Uterus (tissue), 3 donors: ENCODE measurements at regions not wholly inside any gene's neighbourhood (a gene's known extent, or its start where the extent isn't known, plus 50 kb on each side); places are given as distances from the start of the nearest gene placed in this dataset.

Experiments
- DNase-seq, 2 donors: peaks; one replicate each; pipeline ENCODE4 v3.0.0-alpha.2; 2019 to 2020
- H3K27ac ChIP-seq, 2 donors: fragments of 200-600 bp; sonication (generic); 1 replicate in 1 of 2; 2 replicates in 1 of 2; pipeline ENCODE4 v1.5.1; 2016 to 2018
- H3K27me3 ChIP-seq, 2 donors: fragments of 200-600 bp; sonication (generic); one replicate each; pipeline ENCODE4 v1.5.1; 2018 to 2019; ENCODE audit warnings: control low read depth in 1 of 2
- H3K36me3 ChIP-seq, 2 donors: fragments of 200-600 bp; sonication (generic); one replicate each; pipeline ENCODE4 v1.5.1; 2019; ENCODE audit warnings: control low read depth in 1 of 2
- H3K4me1 ChIP-seq, 2 donors: fragments of 200-600 bp; sonication (generic); one replicate each; pipeline ENCODE4 v1.5.1; 2018 to 2019; ENCODE audit warnings: control low read depth in 1 of 2
- H3K4me3 ChIP-seq, 2 donors: fragments of 200-600 bp; sonication (generic); 1 replicate in 1 of 2; 2 replicates in 1 of 2; pipeline ENCODE4 v1.5.1; 2018 to 2019; ENCODE audit warnings: mild to moderate bottlenecking in 1 of 2
- H3K9me3 ChIP-seq, 2 donors: fragments of 200-600 bp; sonication (generic); one replicate each; pipeline ENCODE4 v1.5.1; 2019; ENCODE audit warnings: control low read depth in 1 of 2
- CTCF ChIP-seq, 4 experiments: fragments of 200-600 bp in 2 of 4; fragments of 450-650 bp in 2 of 4; sonication (generic) in 2 of 4; IDR thresholded peaks; one replicate each; pipeline ENCODE4 v1.5.1; 2016 to 2019; ENCODE audit warnings: antibody characterized with exemption in 4 of 4, mild to moderate bottlenecking in 2 of 4, moderate library complexity in 1 of 4
- POLR2A ChIP-seq, 2 donors: fragments of 450-650 bp; IDR thresholded peaks; one replicate each; pipeline ENCODE4 v1.6.1; 2016; ENCODE audit warnings: antibody characterized with exemption in 2 of 2, mild to moderate bottlenecking in 1 of 2, moderate library complexity in 1 of 2
- intact Hi-C: fragments of 100-400 bp; cut with DNase I; formaldehyde crosslinking; loops from one replicate; pipeline ENCODE4 v1.15.1; 2023; ENCODE audit warnings: low total_unique reads
- donor health status: DM: yes; HTN: yes; CAD: no.

- no peak overlapping the region for H3K4me3 ChIP-seq
- no peaks in the 10 kb centered on the region for H3K9me3 ChIP-seq
- intact Hi-C loops, result no loop called here
- no peak for DNase-seq
- no peaks in the 10 kb centered on the region for H3K27me3 ChIP-seq
- no peak overlapping the region for H3K27ac ChIP-seq
- TF ChIP-seq CTCF (IDR thresholded peaks at IDR 0.05) (no peak), POLR2A (IDR thresholded peaks at IDR 0.05) (no peak)
- H3K4me1 ChIP-seq, result no peaks in the 10 kb centered on the region
- no peaks in the 10 kb centered on the region for H3K36me3 ChIP-seq
These were observed 506.6 kb downstream of the RNF144B start for GRCh38 chr6:18893540-18894269.

GRCh38 chr6:18897350-18897749 lies 510.2 kb downstream of the RNF144B start:
- Histone ChIP-seq H3K9me3 (no peaks in the 10 kb centered on the region), H3K36me3 (no peaks in the 10 kb centered on the region), H3K4me3 (no peak overlapping the region), H3K27ac (no peak overlapping the region), H3K4me1 (no peaks in the 10 kb centered on the region), H3K27me3 (no peaks in the 10 kb centered on the region)
- no peak for DNase-seq
- intact Hi-C loops, result no loop called here
- TF ChIP-seq CTCF (IDR thresholded peaks at IDR 0.05) (no peak), POLR2A (IDR thresholded peaks at IDR 0.05) (no peak)

GRCh38 chr6:18904681-18905080 lies 517.5 kb downstream of the RNF144B start:
- Histone ChIP-seq H3K4me1 (no peaks in the 10 kb centered on the region), H3K9me3 (no peaks in the 10 kb centered on the region), H3K27ac (no peak overlapping the region), H3K36me3 (no peaks in the 10 kb centered on the region), H3K27me3 (no peaks in the 10 kb centered on the region), H3K4me3 (no peak overlapping the region)
- DNase-seq, result no peak
- intact Hi-C loops, result no loop called here
- TF ChIP-seq CTCF (IDR thresholded peaks at IDR 0.05), result no peak
- TF ChIP-seq POLR2A (IDR thresholded peaks at IDR 0.05), result no peak

- no peaks in the 10 kb centered on the region for H3K36me3 ChIP-seq
- no peak overlapping the region for H3K4me3 ChIP-seq
- intact Hi-C loops, result no loop called here
- no peak for TF ChIP-seq CTCF (IDR thresholded peaks at IDR 0.05)
- TF ChIP-seq POLR2A (IDR thresholded peaks at IDR 0.05), result no peak
- no peak for DNase-seq
- H3K4me1 ChIP-seq, result no peaks in the 10 kb centered on the region
- no peaks in the 10 kb centered on the region for H3K27me3 ChIP-seq
- H3K9me3 ChIP-seq, result no peaks in the 10 kb centered on the region
- H3K27ac ChIP-seq, result no peak overlapping the region
These were observed 533.6 kb downstream of the RNF144B start for GRCh38 chr6:18920701-18921100.

- H3K9me3 ChIP-seq, result no peaks in the 10 kb centered on the region
- DNase-seq, result no peak
- no peaks in the 10 kb centered on the region for H3K27me3 ChIP-seq
- TF ChIP-seq POLR2A (IDR thresholded peaks at IDR 0.05), result no peak
- no peak for TF ChIP-seq CTCF (IDR thresholded peaks at IDR 0.05)
- intact Hi-C loops, result no loop called here
- H3K27ac ChIP-seq, result no peak overlapping the region
- H3K36me3 ChIP-seq, result no peaks in the 10 kb centered on the region
- peaks cover 0 to 4% of the 10 kb centered on the region in 2 donors for H3K4me1 ChIP-seq
- H3K4me3 ChIP-seq, result no peak overlapping the region
These were observed 543.9 kb downstream of the RNF144B start for GRCh38 chr6:18931086-18931485.
